Adrenal gland (tissue), 5 donors: ENCODE measurements at regions not wholly inside any gene's neighbourhood (a gene's known extent, or its start where the extent isn't known, plus 50 kb on each side); places are given as distances from the start of the nearest gene placed in this dataset.

Experiments
- POLR2A ChIP-seq, 2 donors: fragments of 450-650 bp; IDR thresholded peaks; one replicate each; pipeline ENCODE4 v1.6.1; 2017; ENCODE audit warnings: antibody characterized with exemption in 2 of 2, mild to moderate bottlenecking in 2 of 2, moderate library complexity in 1 of 2
- TF ChIP-seq, protein P1 (sequence below), 6 experiments: fragments of 450-650 bp in 4 of 6; fragments of 200-600 bp in 2 of 6; sonication (generic) in 1 of 6; IDR thresholded peaks; 1 replicate in 5 of 6; 2 replicates in 1 of 6; pipeline versions ENCODE4 v1.5.1 to v1.8.0; 2016 to 2021; ENCODE audit warnings: antibody characterized with exemption in 6 of 6, mild to moderate bottlenecking in 2 of 6, moderate library complexity in 1 of 6
- donor health status: DM: no; HTN: no; CAD: no.

DNA sequence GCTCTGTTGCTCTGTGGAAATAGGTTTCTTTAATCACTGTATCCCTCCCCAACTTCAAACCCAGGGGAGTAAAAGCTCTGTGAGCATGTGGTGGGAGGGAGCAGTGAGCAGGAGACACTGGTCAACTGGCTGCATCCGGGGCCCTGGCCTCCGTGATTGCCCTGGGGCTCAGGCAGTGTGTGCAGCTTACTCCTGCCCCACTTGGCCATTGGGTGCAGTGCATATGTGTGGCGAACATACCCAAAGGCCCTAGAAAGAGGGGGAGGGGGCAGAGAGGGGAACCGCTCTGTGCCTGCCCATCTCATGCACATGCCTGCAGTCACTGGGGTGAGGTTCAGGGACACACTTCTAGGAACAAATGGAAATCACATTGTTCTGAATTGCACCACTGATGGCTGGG, 378.7 kb downstream of the ZBBX start:
- TF ChIP-seq, protein P1, sequence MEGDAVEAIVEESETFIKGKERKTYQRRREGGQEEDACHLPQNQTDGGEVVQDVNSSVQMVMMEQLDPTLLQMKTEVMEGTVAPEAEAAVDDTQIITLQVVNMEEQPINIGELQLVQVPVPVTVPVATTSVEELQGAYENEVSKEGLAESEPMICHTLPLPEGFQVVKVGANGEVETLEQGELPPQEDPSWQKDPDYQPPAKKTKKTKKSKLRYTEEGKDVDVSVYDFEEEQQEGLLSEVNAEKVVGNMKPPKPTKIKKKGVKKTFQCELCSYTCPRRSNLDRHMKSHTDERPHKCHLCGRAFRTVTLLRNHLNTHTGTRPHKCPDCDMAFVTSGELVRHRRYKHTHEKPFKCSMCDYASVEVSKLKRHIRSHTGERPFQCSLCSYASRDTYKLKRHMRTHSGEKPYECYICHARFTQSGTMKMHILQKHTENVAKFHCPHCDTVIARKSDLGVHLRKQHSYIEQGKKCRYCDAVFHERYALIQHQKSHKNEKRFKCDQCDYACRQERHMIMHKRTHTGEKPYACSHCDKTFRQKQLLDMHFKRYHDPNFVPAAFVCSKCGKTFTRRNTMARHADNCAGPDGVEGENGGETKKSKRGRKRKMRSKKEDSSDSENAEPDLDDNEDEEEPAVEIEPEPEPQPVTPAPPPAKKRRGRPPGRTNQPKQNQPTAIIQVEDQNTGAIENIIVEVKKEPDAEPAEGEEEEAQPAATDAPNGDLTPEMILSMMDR (IDR thresholded peaks at IDR 0.05): no peak
- no peak for TF ChIP-seq POLR2A (IDR thresholded peaks at IDR 0.05)
